IPS DF 6.9 (cell line): ENCODE measurements at regions not wholly inside any gene's neighbourhood (a gene's known extent, or its start where the extent isn't known, plus 50 kb on each side); places are given as distances from the start of the nearest gene placed in this dataset.

Experiments
- DNase-seq: peaks from one replicate; pipeline ENCODE4 v3.0.0-alpha.2; 2013; ENCODE audit warnings: low read depth, low spot score
- H3K27ac ChIP-seq: one replicate; pipeline ENCODE4 v1.5.1; 2013; ENCODE audit warnings: low read length, control low read depth
- H3K27me3 ChIP-seq: 2 replicates; pipeline ENCODE4 v1.6.1; 2013; ENCODE audit warnings: mild to moderate bottlenecking, low read length; ENCODE audit not compliant: control insufficient read depth, insufficient read depth
- H3K36me3 ChIP-seq: 2 replicates; pipeline ENCODE4 v1.6.1; 2013; ENCODE audit warnings: low read length; ENCODE audit not compliant: control insufficient read depth, insufficient read depth
- H3K4me1 ChIP-seq: 2 replicates; pipeline ENCODE4 v1.6.1; 2013; ENCODE audit warnings: low read length; ENCODE audit not compliant: control insufficient read depth, insufficient read depth
- H3K4me3 ChIP-seq: 2 replicates; pipeline ENCODE4 v1.5.1; 2013; ENCODE audit warnings: mild to moderate bottlenecking, low read length
- H3K9me3 ChIP-seq: 2 replicates; pipeline ENCODE4 v1.6.1; 2013; ENCODE audit warnings: low read length, inconsistent platforms; ENCODE audit not compliant: control insufficient read depth, insufficient read depth
- WGBS: extraction: QIAGEN DNeasy Blood & Tissue Kit; methylation state at CpG from one replicate; pipeline ENCODE4 v1.1.7; 2013; ENCODE audit warnings: mixed read lengths, missing lambda C conversion rate; ENCODE audit not compliant: insufficient read length, insufficient coverage; 5-methylcytosine and 5-hydroxymethylcytosine counted together

DNA sequence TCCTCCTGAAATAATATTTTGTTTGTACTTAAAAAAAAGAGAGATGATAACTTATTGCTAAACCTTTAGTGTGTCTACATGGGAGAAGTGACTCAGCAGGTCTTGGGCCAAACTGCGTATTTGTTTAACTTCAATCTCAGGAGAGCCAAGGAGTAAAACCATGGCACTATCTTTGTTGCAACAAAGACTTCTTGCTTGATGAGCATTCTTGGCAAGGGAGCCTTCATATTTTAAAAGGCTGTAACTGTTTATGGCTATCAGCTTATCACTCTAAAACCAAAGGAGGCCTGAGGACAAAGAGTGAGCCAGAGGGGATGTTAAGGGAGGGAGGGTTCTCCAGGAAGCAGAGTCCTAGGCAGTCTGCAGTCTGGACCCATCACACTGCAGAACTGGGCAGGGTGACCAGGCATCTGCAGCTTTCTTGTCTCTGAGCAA, 216.2 kb upstream of the S1PR3 start:
- Histone ChIP-seq H3K27ac (no peak overlapping the region), H3K9me3 (no peaks in the 10 kb centered on the region), H3K4me3 (no peak overlapping the region), H3K36me3 (no peaks in the 10 kb centered on the region), H3K4me1 (no peaks in the 10 kb centered on the region), H3K27me3 (no peaks in the 10 kb centered on the region)
- no peak for DNase-seq
- no CpG with 5 or more reads among the region's 1 CpG for WGBS

DNA sequence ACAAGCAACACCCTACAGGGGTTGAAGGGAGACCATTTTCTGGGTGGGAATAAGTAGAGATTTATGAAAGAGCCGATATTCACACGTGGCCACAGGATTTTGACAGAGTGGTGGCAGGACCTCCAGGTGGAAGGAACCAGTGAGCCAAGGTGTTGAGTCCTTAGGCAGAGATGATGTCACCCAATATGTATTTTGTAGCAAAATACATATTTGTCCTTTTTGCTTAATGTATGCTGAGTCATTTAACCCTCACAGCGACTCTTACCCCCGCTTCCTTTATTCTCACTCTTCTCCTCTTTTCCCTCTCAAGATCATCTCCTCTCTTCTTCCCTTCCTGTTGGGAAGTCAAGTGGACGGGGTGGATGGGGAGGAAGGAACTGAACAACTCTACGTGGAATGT, 215.7 kb upstream of the S1PR3 start:
- Histone ChIP-seq H3K27me3 (no peaks in the 10 kb centered on the region), H3K36me3 (no peaks in the 10 kb centered on the region), H3K4me3 (no peak overlapping the region), H3K27ac (no peak overlapping the region), H3K4me1 (no peaks in the 10 kb centered on the region), H3K9me3 (no peaks in the 10 kb centered on the region)
- no peak for DNase-seq
- 100% methylated on average over 2 of the region's 6 CpGs for WGBS

DNA sequence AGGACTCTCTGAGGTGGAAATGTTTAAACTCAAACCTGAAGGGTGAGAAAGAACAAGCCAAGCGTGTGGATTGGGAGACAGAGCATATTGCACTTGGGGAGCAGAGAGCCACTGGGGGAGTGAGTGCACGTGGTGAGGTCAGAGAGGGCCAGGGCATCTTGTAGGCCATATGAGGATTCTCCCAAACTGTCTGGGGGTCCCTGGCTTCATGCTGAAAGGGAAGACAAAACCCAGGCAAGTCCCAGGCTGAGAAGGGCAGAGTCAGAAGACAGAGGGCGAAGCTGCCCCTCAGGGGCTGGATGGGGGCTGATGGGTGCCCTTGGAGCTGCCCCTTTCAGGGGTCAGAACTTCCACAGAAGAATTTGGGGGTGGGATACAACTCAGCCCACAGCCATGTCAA, 215.3 kb upstream of the S1PR3 start:
- Histone ChIP-seq H3K27me3 (no peaks in the 10 kb centered on the region), H3K36me3 (no peaks in the 10 kb centered on the region), H3K4me3 (no peak overlapping the region), H3K4me1 (no peaks in the 10 kb centered on the region), H3K27ac (no peak overlapping the region), H3K9me3 (no peaks in the 10 kb centered on the region)
- DNase-seq = no peak
- no CpG with 5 or more reads among the region's 3 CpGs for WGBS

DNA sequence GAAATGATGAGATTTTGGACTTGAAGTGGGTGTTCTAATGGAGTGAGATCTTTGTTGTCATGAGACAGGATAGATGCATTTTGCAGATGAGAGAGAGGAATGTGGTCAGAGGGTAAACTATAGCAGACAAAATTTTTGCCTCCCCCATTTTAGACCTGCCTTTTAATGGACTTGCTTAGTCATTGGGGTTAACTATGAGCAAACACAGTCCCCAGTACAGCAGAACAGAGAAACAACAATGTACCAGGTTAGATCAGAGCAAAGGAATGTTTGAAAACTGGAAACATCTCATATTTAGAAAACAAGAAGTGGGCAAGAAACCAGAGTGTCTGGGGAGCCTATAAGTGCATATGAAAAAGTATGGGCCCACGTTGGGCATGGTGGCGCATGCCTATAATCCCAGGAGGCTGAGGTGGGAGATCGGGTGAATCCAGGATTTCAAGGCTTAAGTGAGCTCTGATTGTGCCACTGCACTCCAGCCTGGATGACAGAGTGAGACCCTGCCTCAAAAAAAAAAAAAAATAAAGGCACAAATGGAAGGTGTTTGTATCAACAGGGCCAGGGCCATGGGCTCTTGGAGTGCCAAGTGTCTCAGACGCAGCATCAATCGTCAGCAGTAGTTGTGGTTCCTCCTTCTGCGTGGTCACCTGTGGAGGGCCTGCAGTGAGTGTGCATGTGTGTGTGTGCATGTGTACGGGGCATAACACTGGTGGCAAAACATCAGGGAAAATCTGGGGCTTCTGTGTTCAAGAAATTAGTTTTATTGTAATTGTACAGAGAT, 214.4 kb upstream of the S1PR3 start:
- Histone ChIP-seq H3K27me3 (no peaks in the 10 kb centered on the region), H3K4me3 (no peak overlapping the region), H3K4me1 (no peaks in the 10 kb centered on the region), H3K9me3 (no peaks in the 10 kb centered on the region), H3K27ac (no peak overlapping the region), H3K36me3 (no peaks in the 10 kb centered on the region)
- no peak for DNase-seq
- WGBS = no CpG with 5 or more reads among the region's 7 CpGs

DNA sequence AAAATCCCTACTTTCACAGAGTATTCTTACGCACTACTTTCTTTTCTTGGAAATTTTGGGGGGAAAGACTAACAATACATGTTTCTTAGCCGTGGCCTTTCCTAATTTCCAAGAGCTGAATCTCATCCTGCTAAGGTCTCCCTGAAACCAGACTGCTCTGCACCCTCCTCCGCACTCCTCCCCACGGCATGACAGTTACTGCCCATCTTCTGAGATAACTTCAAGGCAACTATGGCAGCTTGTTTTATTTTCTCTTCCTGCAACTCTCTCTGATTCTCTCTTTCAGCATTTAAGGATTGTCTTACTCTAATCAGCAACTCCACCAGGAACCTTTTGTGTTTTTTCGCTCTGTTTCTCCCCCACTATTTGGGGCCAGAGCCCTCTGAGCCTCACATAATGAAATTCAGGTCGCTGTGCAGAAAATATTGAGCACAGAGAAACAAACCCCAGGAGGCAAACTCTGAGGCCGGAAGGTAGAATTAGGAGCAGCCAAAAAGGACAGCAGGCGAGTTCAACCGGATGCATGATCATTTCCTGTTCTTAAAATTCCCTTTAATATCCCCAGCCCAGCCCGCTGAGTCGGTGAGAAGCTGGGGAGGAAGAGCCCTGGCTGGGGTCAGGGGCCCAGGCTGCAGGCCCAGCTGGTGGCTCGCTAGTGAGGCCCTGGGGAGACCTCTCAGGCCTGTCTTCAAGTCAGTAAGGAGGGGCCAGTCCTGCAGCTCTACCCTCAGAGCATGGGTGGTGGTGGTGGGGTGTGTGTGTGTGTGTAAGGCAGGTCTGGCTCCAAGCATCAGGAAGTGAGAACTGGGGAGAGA, 213.6 kb upstream of the S1PR3 start:
- H3K27ac ChIP-seq = no peak overlapping the region
- H3K36me3 ChIP-seq = no peaks in the 10 kb centered on the region
- H3K9me3 ChIP-seq = no peaks in the 10 kb centered on the region
- DNase-seq = no peak
- no peaks in the 10 kb centered on the region for H3K27me3 ChIP-seq
- no CpG with 5 or more reads among the region's 12 CpGs for WGBS
- H3K4me3 ChIP-seq = no peak overlapping the region
- no peaks in the 10 kb centered on the region for H3K4me1 ChIP-seq

DNA sequence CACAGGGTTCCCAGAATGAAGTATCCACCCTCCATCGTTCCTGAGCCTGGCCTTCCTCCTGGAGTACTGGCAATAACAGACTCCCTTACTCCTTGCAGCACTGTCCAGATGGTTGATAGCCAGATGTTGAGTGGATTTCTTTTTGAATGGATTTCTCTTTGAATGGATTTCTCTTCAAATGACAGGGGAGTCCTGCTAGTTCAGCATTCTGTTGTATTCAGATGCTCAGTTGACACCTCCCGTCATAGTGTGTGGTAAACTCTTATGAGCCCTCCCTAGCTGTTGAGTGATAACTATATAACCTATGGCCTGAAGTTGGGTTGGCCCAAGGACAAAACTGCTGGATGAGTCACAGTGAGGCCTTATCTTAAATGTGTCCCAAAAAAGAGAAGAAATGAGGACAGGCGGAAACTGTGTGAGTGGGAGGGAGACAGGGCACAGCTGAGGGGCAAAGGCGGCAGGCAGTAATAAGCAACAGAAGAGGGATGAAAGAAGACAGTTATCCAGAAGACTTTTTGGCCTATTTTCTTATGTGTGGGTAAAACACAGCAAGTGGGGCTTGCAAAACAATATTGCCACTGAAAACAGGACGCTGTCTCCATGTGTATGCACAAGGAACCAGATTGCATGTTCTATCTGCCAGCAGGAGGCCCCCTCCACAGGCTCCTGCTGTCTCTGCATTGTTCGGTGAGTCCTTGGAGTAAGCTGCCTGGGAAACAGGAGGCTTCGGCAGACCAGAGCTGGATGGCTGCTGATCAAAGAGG, 209.5 kb upstream of the S1PR3 start:
- H3K27me3 ChIP-seq = no peaks in the 10 kb centered on the region
- H3K36me3 ChIP-seq = no peaks in the 10 kb centered on the region
- no peaks in the 10 kb centered on the region for H3K9me3 ChIP-seq
- no peak for DNase-seq
- H3K4me3 ChIP-seq = no peak overlapping the region
- no peak overlapping the region for H3K27ac ChIP-seq
- no CpG with 5 or more reads among the region's 7 CpGs for WGBS
- no peaks in the 10 kb centered on the region for H3K4me1 ChIP-seq

DNA sequence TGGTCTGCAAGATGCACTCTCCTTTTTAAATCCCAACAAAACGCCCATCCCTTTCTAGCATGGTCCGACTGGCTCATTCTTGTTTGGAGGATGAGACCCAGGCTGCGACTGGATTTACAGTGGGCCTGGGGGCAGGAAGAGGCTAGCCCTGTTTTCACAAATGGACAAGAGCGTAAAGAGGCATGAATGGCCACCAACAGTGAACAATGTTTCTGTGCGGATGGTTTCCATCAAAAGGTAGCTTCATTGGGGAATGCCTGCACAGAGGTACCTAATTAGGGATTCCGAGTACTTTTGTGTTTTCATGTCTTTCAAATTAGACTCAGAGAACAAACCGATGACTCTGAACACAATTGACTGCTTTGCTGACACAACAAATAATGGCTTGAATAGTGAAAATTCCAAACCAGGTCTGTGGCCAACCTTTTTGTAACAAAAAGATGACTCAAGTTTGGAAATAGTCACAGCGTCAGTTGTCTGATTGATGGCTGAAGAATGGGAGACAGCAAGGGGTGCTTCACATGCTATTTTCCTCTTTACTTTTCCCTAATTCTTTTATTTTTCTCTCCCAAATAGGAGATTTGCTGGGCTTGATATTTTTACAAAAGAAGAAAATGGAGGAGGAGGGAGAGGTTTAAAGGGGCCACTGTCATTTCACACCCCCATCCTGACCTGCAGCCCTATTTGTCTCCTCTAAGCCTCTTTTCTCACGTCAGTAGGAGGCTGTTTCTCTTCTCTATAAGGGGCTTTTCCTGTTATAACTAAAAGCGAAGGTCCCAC, 208.1 kb upstream of the S1PR3 start:
- no peaks in the 10 kb centered on the region for H3K9me3 ChIP-seq
- H3K4me3 ChIP-seq = no peak overlapping the region
- no peak for DNase-seq
- H3K4me1 ChIP-seq = no peaks in the 10 kb centered on the region
- WGBS = no CpG with 5 or more reads among the region's 10 CpGs
- H3K27me3 ChIP-seq = no peaks in the 10 kb centered on the region
- H3K36me3 ChIP-seq = no peaks in the 10 kb centered on the region
- H3K27ac ChIP-seq = no peak overlapping the region

DNA sequence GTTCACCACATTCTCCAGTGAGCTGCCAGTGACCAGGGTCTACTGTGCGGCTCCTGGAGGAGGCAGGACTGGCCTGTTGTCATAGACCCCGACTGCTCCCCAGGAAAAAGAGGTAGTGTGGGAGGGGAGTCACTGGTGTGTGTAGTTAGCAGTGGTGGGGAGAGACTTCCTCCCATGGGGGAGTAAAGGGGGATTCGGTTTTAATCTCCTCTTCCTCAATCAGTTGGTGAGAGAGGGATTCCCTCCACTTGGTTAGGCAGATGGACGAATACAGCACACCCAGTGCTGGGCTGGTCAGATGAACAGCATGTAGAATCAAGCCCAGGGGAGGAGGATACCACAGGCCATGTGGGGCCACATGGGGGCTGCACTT, 207.6 kb upstream of the S1PR3 start:
- H3K27ac ChIP-seq = no peak overlapping the region
- no peak for DNase-seq
- WGBS = no CpG with 5 or more reads among the region's 4 CpGs

DNA sequence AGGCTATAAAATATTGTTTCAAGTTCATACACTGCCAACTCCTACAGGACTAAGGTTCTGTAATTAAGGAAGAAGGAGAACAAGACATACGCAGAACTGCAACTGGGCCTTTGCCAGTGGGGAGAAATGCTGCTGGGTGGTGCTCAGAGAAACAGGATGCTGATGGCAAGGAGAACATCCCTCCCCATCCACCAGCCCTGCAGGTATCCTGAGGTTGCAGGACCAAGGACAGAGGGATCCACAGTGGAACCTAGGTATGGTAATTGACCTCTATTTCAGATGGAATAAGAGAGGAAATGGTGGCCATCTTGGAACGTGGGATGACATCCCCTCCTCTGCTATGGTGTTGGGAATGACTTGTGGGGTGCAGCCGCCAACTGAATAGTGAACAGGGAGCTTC, 206.3 kb upstream of the S1PR3 start:
- WGBS = no CpG with 5 or more reads among the region's 3 CpGs
- Histone ChIP-seq H3K4me3 (no peak overlapping the region), H3K9me3 (no peaks in the 10 kb centered on the region), H3K4me1 (no peaks in the 10 kb centered on the region), H3K27me3 (no peaks in the 10 kb centered on the region), H3K36me3 (no peaks in the 10 kb centered on the region), H3K27ac (no peak overlapping the region)
- DNase-seq = no peak

More for the DNA sequence above, 207.6 kb upstream of the S1PR3 start:
- Histone ChIP-seq H3K4me1 (no peaks in the 10 kb centered on the region), H3K4me3 (no peak overlapping the region), H3K9me3 (no peaks in the 10 kb centered on the region), H3K27me3 (no peaks in the 10 kb centered on the region), H3K36me3 (no peaks in the 10 kb centered on the region)
